ENCODE measurements at regions not wholly inside any gene's neighbourhood (a gene's known extent, or its start where the extent isn't known, plus 50 kb on each side); places are given as distances from the start of the nearest gene placed in this dataset.

GRCh38 chr3:102301155-102301880, 133.5 kb upstream of the ZPLD1 start:
- no peak for TF ChIP-seq YY1 (IDR thresholded peaks at IDR 0.05)
- no peak for TF ChIP-seq CTCF (IDR thresholded peaks at IDR 0.05; ENCODE audit: low read depth, low read length, missing input control)
